ENCODE measurements at regions not wholly inside any gene's neighbourhood (a gene's known extent, or its start where the extent isn't known, plus 50 kb on each side); places are given as distances from the start of the nearest gene placed in this dataset.

GRCh38 chr6:56310241-56310640 is 62.9 kb upstream of the COL21A1 start:
- intact Hi-C loops (cut with micrococcal nuclease) = no loop called here
- DNase-seq = no peak
- no peaks in the 10 kb centered on the region for H3K4me1 ChIP-seq (ENCODE audit: control insufficient read depth, insufficient read depth, low read length)
- H3K4me3 ChIP-seq (ENCODE audit: low read length) = no peak overlapping the region
- no peaks in the 10 kb centered on the region for H3K36me3 ChIP-seq (ENCODE audit: control insufficient read depth, insufficient read depth, low read length)
- H3K9me3 ChIP-seq (ENCODE audit: control insufficient read depth, insufficient read depth, low read length) = no peaks in the 10 kb centered on the region
- H3K4me1 Mint-ChIP-seq = no peaks in the 10 kb centered on the region
- no peaks in the 10 kb centered on the region for H3K27me3 ChIP-seq (ENCODE audit: control insufficient read depth, insufficient read depth, low read length)
- no peak for ATAC-seq
- H3K27me3 Mint-ChIP-seq (ENCODE audit: low read depth in 2 of 2) = no peaks in the 10 kb centered on the region
- no peak overlapping the region for H3K27ac ChIP-seq (ENCODE audit: low read length)
- 100% methylated on average over 1 of the region's 1 CpG for WGBS (ENCODE audit: insufficient coverage)
- no peak overlapping the region for H3K4me3 Mint-ChIP-seq
- no peak overlapping the region for H3K27ac Mint-ChIP-seq
- TF ChIP-seq, protein P1, sequence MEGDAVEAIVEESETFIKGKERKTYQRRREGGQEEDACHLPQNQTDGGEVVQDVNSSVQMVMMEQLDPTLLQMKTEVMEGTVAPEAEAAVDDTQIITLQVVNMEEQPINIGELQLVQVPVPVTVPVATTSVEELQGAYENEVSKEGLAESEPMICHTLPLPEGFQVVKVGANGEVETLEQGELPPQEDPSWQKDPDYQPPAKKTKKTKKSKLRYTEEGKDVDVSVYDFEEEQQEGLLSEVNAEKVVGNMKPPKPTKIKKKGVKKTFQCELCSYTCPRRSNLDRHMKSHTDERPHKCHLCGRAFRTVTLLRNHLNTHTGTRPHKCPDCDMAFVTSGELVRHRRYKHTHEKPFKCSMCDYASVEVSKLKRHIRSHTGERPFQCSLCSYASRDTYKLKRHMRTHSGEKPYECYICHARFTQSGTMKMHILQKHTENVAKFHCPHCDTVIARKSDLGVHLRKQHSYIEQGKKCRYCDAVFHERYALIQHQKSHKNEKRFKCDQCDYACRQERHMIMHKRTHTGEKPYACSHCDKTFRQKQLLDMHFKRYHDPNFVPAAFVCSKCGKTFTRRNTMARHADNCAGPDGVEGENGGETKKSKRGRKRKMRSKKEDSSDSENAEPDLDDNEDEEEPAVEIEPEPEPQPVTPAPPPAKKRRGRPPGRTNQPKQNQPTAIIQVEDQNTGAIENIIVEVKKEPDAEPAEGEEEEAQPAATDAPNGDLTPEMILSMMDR (IDR thresholded peaks at IDR 0.05) = no peak
- H3K9me3 Mint-ChIP-seq = peaks cover 0 to 4% of the 10 kb centered on the region in 2 donors
- H3K36me3 Mint-ChIP-seq = no peaks in the 10 kb centered on the region

DNA sequence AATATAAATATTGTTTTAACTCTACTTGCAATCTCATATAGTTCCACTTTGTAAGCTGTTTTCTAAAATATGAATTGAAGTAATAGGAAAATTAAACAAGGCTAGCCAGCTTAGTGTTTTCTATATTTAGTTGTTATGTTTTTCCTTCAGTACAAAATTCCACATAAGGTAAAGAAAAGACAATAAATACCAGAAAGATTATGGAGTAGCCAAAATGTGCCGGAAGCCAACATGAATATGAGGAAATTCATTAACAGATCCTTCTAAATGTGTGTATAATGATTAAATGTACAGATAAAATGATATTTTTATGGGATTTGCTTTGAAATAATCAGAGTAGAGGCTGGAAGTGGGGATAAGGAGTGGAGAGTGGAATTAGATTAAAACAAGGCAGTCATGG is 52.5 kb upstream of the COL21A1 start:
- Histone ChIP-seq H3K36me3 (ENCODE audit: control insufficient read depth, insufficient read depth, low read length) (no peaks in the 10 kb centered on the region), H3K4me3 (ENCODE audit: low read length) (no peak overlapping the region), H3K4me1 (ENCODE audit: control insufficient read depth, insufficient read depth, low read length) (no peaks in the 10 kb centered on the region), H3K27me3 (ENCODE audit: control insufficient read depth, insufficient read depth, low read length) (no peaks in the 10 kb centered on the region), H3K9me3 (ENCODE audit: control insufficient read depth, insufficient read depth, low read length) (no peaks in the 10 kb centered on the region), H3K27ac (ENCODE audit: low read length) (no peak overlapping the region)
- H3K36me3 Mint-ChIP-seq = no peaks in the 10 kb centered on the region
- H3K4me3 Mint-ChIP-seq = no peak overlapping the region
- no peaks in the 10 kb centered on the region for H3K4me1 Mint-ChIP-seq
- no peak for DNase-seq
- ATAC-seq = no peak
- intact Hi-C loops (cut with micrococcal nuclease) = no loop called here
- no peak overlapping the region for H3K27ac Mint-ChIP-seq
- TF ChIP-seq, protein P1 (IDR thresholded peaks at IDR 0.05) = no peak
- 100% methylated on average over 1 of the region's 1 CpG for WGBS (ENCODE audit: insufficient coverage)
- H3K9me3 Mint-ChIP-seq = peaks cover 4% of the 10 kb centered on the region in 2 donors
- no peaks in the 10 kb centered on the region for H3K27me3 Mint-ChIP-seq (ENCODE audit: low read depth in 2 of 2)

DNA sequence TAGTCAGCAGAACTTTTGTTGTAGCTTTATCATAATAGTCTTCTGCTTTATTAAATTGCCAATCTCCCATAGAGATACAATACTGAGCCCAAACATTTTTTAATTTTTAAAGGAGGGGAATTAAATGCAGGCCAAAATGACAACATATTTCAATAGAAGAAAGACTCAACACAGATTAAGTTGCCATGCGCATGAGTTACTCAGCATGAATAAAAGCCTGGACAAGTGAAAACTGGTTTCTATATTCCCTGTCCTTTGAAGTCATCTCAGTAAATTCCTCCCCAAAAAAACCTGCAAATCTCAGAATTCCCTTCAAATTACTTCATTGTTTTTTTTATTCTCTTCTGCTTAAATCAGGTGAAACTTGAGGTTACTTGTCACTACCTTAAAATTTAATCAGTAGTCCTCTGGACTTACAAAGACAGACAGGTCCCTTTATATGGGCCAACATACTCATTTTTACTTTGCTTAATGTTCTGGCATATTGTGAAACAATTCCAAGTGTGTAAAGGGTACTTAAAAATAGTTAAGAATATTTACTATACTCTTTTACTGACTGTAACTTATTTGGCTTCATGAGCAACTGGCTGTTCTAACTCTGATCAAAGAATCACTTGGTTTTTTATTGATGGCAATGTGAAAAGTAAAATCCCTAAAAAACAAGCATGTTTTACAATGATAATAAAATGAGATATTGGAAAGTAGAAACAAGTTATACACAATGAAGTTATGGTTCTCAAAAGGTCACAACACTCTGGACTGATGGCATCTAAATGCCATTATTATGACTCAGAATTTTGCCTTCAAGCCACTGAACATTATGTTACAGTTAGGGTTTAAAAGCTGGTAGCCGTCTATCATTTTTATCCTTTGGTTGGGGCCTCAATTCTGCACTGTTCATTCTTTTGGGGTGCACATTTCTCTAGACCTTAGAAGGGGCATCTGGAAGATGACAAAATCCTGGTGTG is 49.9 kb upstream of the COL21A1 start:
- Histone ChIP-seq H3K27ac (ENCODE audit: low read length) (no peak overlapping the region), H3K4me3 (ENCODE audit: low read length) (no peak overlapping the region), H3K27me3 (ENCODE audit: control insufficient read depth, insufficient read depth, low read length) (no peaks in the 10 kb centered on the region), H3K9me3 (ENCODE audit: control insufficient read depth, insufficient read depth, low read length) (no peaks in the 10 kb centered on the region), H3K36me3 (ENCODE audit: control insufficient read depth, insufficient read depth, low read length) (no peaks in the 10 kb centered on the region), H3K4me1 (ENCODE audit: control insufficient read depth, insufficient read depth, low read length) (no peaks in the 10 kb centered on the region)
- H3K27me3 Mint-ChIP-seq (ENCODE audit: low read depth in 2 of 2) = no peaks in the 10 kb centered on the region
- no peak overlapping the region for H3K4me3 Mint-ChIP-seq
- H3K36me3 Mint-ChIP-seq = no peaks in the 10 kb centered on the region
- no peaks in the 10 kb centered on the region for H3K9me3 Mint-ChIP-seq
- no peaks in the 10 kb centered on the region for H3K4me1 Mint-ChIP-seq
- TF ChIP-seq, protein P1 (IDR thresholded peaks at IDR 0.05) = no peak
- 88% methylated on average over 2 of the region's 2 CpGs for WGBS (ENCODE audit: insufficient coverage)
- ATAC-seq (no peak), DNase-seq (no peak)
- intact Hi-C loops (cut with micrococcal nuclease) = no loop called here
- no peak overlapping the region for H3K27ac Mint-ChIP-seq
